Fibroblast of lung (primary cell): ENCODE measurements at regions not wholly inside any gene's neighbourhood (a gene's known extent, or its start where the extent isn't known, plus 50 kb on each side); places are given as distances from the start of the nearest gene placed in this dataset.

Experiments used
- CTCF ChIP-seq, 2 donors: IDR thresholded peaks in 1 of 2; conservative IDR thresholded peaks in 1 of 2; 1 replicate in 1 of 2; 2 replicates in 1 of 2; pipeline ENCODE4 v1.5.1; 2011 to 2012; ENCODE audit warnings: low read length in 2 of 2, control low read depth in 1 of 2, inconsistent platforms in 1 of 2, low read depth in 1 of 2, mild to moderate bottlenecking in 1 of 2
- EZH2 ChIP-seq: IDR thresholded peaks from 2 replicates; pipeline ENCODE4 v1.5.1; 2012; ENCODE audit warnings: low read length, control low read depth, mild to moderate bottlenecking; ENCODE audit errors: missing control alignments

DNA sequence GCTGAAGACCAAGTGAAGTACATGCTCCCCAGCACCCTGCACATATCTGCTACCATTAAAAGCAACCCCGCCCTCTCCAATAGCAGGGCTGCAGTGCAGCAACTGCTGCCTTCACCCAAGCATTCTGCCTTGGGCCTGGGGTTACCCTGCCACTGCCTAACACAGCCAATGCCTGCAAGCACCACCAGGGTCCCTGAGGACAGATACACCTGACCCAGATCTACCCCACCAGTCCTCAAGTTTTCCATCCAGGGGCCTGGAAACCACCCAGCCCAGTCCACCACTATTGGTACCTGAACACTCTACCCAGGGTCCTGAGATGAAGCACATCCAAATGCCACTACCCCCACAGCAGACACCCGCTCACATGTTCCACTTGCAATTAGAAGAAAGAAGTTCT is 181.1 kb upstream of the RBBP8 start:
- TF ChIP-seq CTCF (conservative IDR thresholded peaks at IDR 0.05 in 1 of 2, IDR thresholded peaks at IDR 0.05 in 1 of 2; ENCODE audit: low read depth in 1 of 2, low read length in 2 of 2) (no peak), EZH2 (no peak)
